Lower leg skin (tissue), 4 donors: ENCODE measurements at regions not wholly inside any gene's neighbourhood (a gene's known extent, or its start where the extent isn't known, plus 50 kb on each side); places are given as distances from the start of the nearest gene placed in this dataset.

ENCODE experiments used
- DNase-seq, 2 donors: peaks; one replicate each; pipeline ENCODE4 v3.0.0-alpha.2; 2019; ENCODE audit warnings: low spot score in 2 of 2
- H3K4me3 ChIP-seq: fragments of 200-600 bp; sonication (generic); 2 replicates; pipeline ENCODE4 v1.5.1; 2017; ENCODE audit warnings: mild to moderate bottlenecking, low read depth; ENCODE audit not compliant: poor library complexity, severe bottlenecking
- CTCF ChIP-seq, 3 donors: fragments of 450-650 bp; IDR thresholded peaks; one replicate each; pipeline ENCODE4 v1.5.1; 2016; ENCODE audit warnings: antibody characterized with exemption in 3 of 3, mild to moderate bottlenecking in 3 of 3, moderate library complexity in 2 of 3
- POLR2A ChIP-seq, 2 donors: fragments of 450-650 bp; IDR thresholded peaks; one replicate each; pipeline ENCODE4 v1.6.1; 2016 to 2017; ENCODE audit warnings: antibody characterized with exemption in 2 of 2, mild to moderate bottlenecking in 1 of 2, moderate library complexity in 1 of 2
- WGBS, 2 donors: methylation state at CpG; one replicate each; pipeline ENCODE4 v1.1.5; 2018; 5-methylcytosine and 5-hydroxymethylcytosine counted together
- intact Hi-C: fragments of 100-400 bp; cut with DNase I; formaldehyde crosslinking; loops from one replicate; pipeline ENCODE4 v1.15.0; 2023; ENCODE audit warnings: low total_unique reads

- no peak for DNase-seq
- intact Hi-C loops = no loop called here
- no peak overlapping the region for H3K4me3 ChIP-seq
- TF ChIP-seq POLR2A (IDR thresholded peaks at IDR 0.05) = no peak
- TF ChIP-seq CTCF (IDR thresholded peaks at IDR 0.05) = no peak
- WGBS, 2 donors = 62 to 71% methylated on average over 2 of the region's 2 CpGs
These were observed 167.1 kb upstream of the CRBN start for GRCh38 chr3:3346556-3346955.

GRCh38 chr3:3342141-3342540 is 162.7 kb upstream of the CRBN start:
- intact Hi-C loops = no loop called here
- no peak overlapping the region for H3K4me3 ChIP-seq
- TF ChIP-seq CTCF (IDR thresholded peaks at IDR 0.05) (no peak), POLR2A (IDR thresholded peaks at IDR 0.05) (no peak)
- DNase-seq = no peak
- 82 to 86% methylated on average over 2 of the region's 2 CpGs for WGBS, 2 donors

- WGBS, 2 donors = 84 to 85% methylated on average over 6 of the region's 6 CpGs
- TF ChIP-seq CTCF (IDR thresholded peaks at IDR 0.05) (no peak), POLR2A (IDR thresholded peaks at IDR 0.05) (no peak)
- intact Hi-C loops = no loop called here
- no peak overlapping the region for H3K4me3 ChIP-seq
- no peak for DNase-seq
These were observed 161.7 kb upstream of the CRBN start for GRCh38 chr3:3340965-3341895.

- 90 to 91% methylated on average over 4 of the region's 4 CpGs for WGBS, 2 donors
- DNase-seq = no peak
- H3K4me3 ChIP-seq = no peak overlapping the region
- TF ChIP-seq POLR2A (IDR thresholded peaks at IDR 0.05) = no peak
- no peak for TF ChIP-seq CTCF (IDR thresholded peaks at IDR 0.05)
- intact Hi-C loops = no loop called here
These were observed 161.0 kb upstream of the CRBN start for GRCh38 chr3:3340526-3340925.

GRCh38 chr3:3335903-3336302 is 156.4 kb upstream of the CRBN start:
- 86 to 90% methylated on average over 1 of the region's 1 CpG for WGBS, 2 donors
- DNase-seq = no peak
- intact Hi-C loops = no loop called here
- TF ChIP-seq CTCF (IDR thresholded peaks at IDR 0.05) = no peak
- TF ChIP-seq POLR2A (IDR thresholded peaks at IDR 0.05) = no peak
- H3K4me3 ChIP-seq = no peak overlapping the region
